ENCODE measurements at regions not wholly inside any gene's neighbourhood (a gene's known extent, or its start where the extent isn't known, plus 50 kb on each side); places are given as distances from the start of the nearest gene placed in this dataset.

DNA sequence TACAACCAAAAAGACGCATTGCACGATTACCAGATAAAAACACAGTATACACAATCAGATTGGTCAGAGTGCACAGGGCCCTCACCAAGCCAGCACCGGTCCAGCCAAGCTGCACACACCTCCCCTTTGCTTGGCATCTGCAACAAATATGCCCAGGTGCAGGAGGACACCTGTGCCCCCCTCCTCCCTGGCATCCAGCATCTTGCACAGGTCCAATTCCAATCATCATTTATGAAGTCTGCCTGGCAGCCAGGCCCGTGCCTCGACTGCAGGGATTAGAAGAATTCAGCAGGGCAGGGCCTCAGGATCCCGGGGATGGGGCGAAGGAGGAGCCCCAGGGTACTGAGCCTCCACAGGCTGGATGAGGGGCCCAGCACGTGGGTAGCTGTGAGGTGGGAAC is 302.1 kb downstream of the CTTN start:
- TF ChIP-seq, protein P1, sequence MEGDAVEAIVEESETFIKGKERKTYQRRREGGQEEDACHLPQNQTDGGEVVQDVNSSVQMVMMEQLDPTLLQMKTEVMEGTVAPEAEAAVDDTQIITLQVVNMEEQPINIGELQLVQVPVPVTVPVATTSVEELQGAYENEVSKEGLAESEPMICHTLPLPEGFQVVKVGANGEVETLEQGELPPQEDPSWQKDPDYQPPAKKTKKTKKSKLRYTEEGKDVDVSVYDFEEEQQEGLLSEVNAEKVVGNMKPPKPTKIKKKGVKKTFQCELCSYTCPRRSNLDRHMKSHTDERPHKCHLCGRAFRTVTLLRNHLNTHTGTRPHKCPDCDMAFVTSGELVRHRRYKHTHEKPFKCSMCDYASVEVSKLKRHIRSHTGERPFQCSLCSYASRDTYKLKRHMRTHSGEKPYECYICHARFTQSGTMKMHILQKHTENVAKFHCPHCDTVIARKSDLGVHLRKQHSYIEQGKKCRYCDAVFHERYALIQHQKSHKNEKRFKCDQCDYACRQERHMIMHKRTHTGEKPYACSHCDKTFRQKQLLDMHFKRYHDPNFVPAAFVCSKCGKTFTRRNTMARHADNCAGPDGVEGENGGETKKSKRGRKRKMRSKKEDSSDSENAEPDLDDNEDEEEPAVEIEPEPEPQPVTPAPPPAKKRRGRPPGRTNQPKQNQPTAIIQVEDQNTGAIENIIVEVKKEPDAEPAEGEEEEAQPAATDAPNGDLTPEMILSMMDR (IDR thresholded peaks at IDR 0.05; ENCODE audit: borderline replicate concordance, extremely low read depth, low read length, poor library complexity, severe bottlenecking) = no peak
- TF ChIP-seq EZH2 (IDR thresholded peaks at IDR 0.05; ENCODE audit: borderline replicate concordance, low read depth, low read length, severe bottlenecking) = no peak
- H3K4me3 ChIP-seq (ENCODE audit: low read depth in 1 of 2, low read length in 2 of 2) = no peak overlapping the region
- H3K27ac ChIP-seq (ENCODE audit: low read length) = no peak overlapping the region
- no peak overlapping the region for H3K4me2 ChIP-seq (ENCODE audit: insufficient read depth, low read length)
- no peaks in the 10 kb centered on the region for H3K27me3 ChIP-seq (ENCODE audit: insufficient read depth, low read length, poor library complexity)
- DNase-seq = no peak
- ATAC-seq (ENCODE audit: insufficient read depth, low read depth) = no peak
- no peaks in the 10 kb centered on the region for H3K79me2 ChIP-seq (ENCODE audit: insufficient read depth, low read length)
- no peaks in the 10 kb centered on the region for H3K9me3 ChIP-seq (ENCODE audit: insufficient read depth, low read length, severe bottlenecking)
- no peaks in the 10 kb centered on the region for H3K36me3 ChIP-seq (ENCODE audit: insufficient read depth, low read length)
- H3K9ac ChIP-seq (ENCODE audit: low read depth, low read length) = no peak overlapping the region
- no peak overlapping the region for H2AFZ ChIP-seq (ENCODE audit: low read depth, low read length)
- 0 out of 2 replicates have a peak, but pooled peaks cover 3% of the 10 kb centered on the region for H4K20me1 ChIP-seq (ENCODE audit: insufficient read depth, low read length)
- H3K4me1 ChIP-seq (ENCODE audit: insufficient read depth, low read length) = no peaks in the 10 kb centered on the region

DNA sequence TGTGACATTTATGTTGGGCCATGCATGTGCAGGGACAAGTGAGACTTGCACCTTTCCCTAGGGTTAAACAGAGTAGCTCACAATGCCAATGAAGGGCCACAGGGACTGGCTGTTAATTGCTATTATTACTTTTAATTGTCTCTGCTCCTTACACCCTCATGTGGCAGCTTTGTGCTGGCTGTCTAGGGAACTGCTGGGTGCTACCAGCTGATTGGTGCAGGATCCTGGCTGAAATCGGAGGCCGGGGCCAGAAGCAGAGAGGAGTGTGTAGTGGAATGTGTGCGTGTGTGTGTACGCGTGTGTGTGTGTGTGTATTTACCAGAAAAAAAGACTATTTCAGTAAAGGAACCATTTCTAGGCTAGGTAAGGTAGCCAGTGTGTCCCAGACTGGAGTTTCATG is 302.5 kb downstream of the CTTN start:
- H3K9me3 ChIP-seq (ENCODE audit: insufficient read depth, low read length, severe bottlenecking) = no peaks in the 10 kb centered on the region
- H3K4me3 ChIP-seq (ENCODE audit: low read depth in 1 of 2, low read length in 2 of 2) = no peak overlapping the region
- no peak overlapping the region for H3K27ac ChIP-seq (ENCODE audit: low read length)
- DNase-seq (no peak), ATAC-seq (ENCODE audit: insufficient read depth, low read depth) (no peak)
- TF ChIP-seq EZH2 (IDR thresholded peaks at IDR 0.05; ENCODE audit: borderline replicate concordance, low read depth, low read length, severe bottlenecking) = no peak
- TF ChIP-seq, protein P1 (IDR thresholded peaks at IDR 0.05; ENCODE audit: borderline replicate concordance, extremely low read depth, low read length, poor library complexity, severe bottlenecking) = no peak
- no peaks in the 10 kb centered on the region for H3K36me3 ChIP-seq (ENCODE audit: insufficient read depth, low read length)
- H3K9ac ChIP-seq (ENCODE audit: low read depth, low read length) = no peak overlapping the region
- H2AFZ ChIP-seq (ENCODE audit: low read depth, low read length) = no peak overlapping the region
- H3K4me2 ChIP-seq (ENCODE audit: insufficient read depth, low read length) = no peak overlapping the region
- H3K79me2 ChIP-seq (ENCODE audit: insufficient read depth, low read length) = no peaks in the 10 kb centered on the region
- H3K27me3 ChIP-seq (ENCODE audit: insufficient read depth, low read length, poor library complexity) = no peaks in the 10 kb centered on the region
- H4K20me1 ChIP-seq (ENCODE audit: insufficient read depth, low read length) = 0 out of 2 replicates have a peak, but pooled peaks cover 3% of the 10 kb centered on the region
- H3K4me1 ChIP-seq (ENCODE audit: insufficient read depth, low read length) = no peaks in the 10 kb centered on the region

DNA sequence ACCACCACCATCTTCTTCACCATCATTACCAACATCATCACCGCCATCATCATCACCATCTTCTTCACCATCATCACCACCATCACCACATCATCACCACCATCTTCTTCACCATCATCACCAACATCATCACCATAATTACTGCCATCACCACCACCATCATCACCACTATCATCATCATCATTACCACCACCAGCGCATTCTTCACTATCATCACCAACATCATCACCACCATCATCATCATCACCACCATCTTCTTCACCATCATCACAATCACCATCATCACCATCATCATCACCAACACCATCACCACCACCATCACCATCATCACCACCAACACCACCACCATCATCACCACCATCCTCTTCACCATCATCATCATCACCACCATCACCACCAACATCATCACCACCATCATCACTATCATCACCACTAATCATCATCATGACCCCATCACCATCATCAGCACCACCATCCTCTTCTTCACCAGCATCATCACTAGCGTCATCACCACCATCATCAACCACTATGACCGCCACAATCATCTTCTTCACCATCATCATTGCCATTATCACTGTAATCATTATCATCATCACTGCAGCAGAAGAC is 303.8 kb downstream of the CTTN start:
- Histone ChIP-seq H3K4me1 (ENCODE audit: insufficient read depth, low read length) (no peaks in the 10 kb centered on the region), H2AFZ (ENCODE audit: low read depth, low read length) (no peak overlapping the region), H3K27ac (ENCODE audit: low read length) (no peak overlapping the region), H4K20me1 (ENCODE audit: insufficient read depth, low read length) (0 out of 2 replicates have a peak, but pooled peaks cover 3% of the 10 kb centered on the region), H3K4me3 (ENCODE audit: low read depth in 1 of 2, low read length in 2 of 2) (no peak overlapping the region), H3K27me3 (ENCODE audit: insufficient read depth, low read length, poor library complexity) (no peaks in the 10 kb centered on the region), H3K4me2 (ENCODE audit: insufficient read depth, low read length) (no peak overlapping the region), H3K79me2 (ENCODE audit: insufficient read depth, low read length) (no peaks in the 10 kb centered on the region), H3K36me3 (ENCODE audit: insufficient read depth, low read length) (no peaks in the 10 kb centered on the region), H3K9ac (ENCODE audit: low read depth, low read length) (no peak overlapping the region), H3K9me3 (ENCODE audit: insufficient read depth, low read length, severe bottlenecking) (no peaks in the 10 kb centered on the region)
- no peak for TF ChIP-seq EZH2 (IDR thresholded peaks at IDR 0.05; ENCODE audit: borderline replicate concordance, low read depth, low read length, severe bottlenecking)
- TF ChIP-seq, protein P1 (IDR thresholded peaks at IDR 0.05; ENCODE audit: borderline replicate concordance, extremely low read depth, low read length, poor library complexity, severe bottlenecking) = no peak
- DNase-seq (no peak), ATAC-seq (ENCODE audit: insufficient read depth, low read depth) (no peak)
